SU-DHL-6 (cell line): ENCODE measurements at regions not wholly inside any gene's neighbourhood (a gene's known extent, or its start where the extent isn't known, plus 50 kb on each side); places are given as distances from the start of the nearest gene placed in this dataset.

ENCODE experiments used
- EZH2phosphoT487 ChIP-seq: fragments of 200-600 bp; sonication (generic), shearing (Covaris generic); conservative IDR thresholded peaks from 2 replicates; pipeline ENCODE4 v1.6.1; 2018; ENCODE audit warnings: mild to moderate bottlenecking, antibody characterized with exemption, low read length, moderate library complexity, mixed read lengths
- TF ChIP-seq, protein P1 (sequence below): fragments of 200-600 bp; sonication (generic); IDR thresholded peaks from one replicate; pipeline ENCODE4 v1.5.1; 2017; ENCODE audit warnings: antibody characterized with exemption, mild to moderate bottlenecking, low read length, moderate library complexity; ENCODE audit not compliant: insufficient read depth, poor library complexity, severe bottlenecking

GRCh38 chr10:128527711-128528110 lies 401.5 kb upstream of the MKI67 start:
- TF ChIP-seq, protein P1, sequence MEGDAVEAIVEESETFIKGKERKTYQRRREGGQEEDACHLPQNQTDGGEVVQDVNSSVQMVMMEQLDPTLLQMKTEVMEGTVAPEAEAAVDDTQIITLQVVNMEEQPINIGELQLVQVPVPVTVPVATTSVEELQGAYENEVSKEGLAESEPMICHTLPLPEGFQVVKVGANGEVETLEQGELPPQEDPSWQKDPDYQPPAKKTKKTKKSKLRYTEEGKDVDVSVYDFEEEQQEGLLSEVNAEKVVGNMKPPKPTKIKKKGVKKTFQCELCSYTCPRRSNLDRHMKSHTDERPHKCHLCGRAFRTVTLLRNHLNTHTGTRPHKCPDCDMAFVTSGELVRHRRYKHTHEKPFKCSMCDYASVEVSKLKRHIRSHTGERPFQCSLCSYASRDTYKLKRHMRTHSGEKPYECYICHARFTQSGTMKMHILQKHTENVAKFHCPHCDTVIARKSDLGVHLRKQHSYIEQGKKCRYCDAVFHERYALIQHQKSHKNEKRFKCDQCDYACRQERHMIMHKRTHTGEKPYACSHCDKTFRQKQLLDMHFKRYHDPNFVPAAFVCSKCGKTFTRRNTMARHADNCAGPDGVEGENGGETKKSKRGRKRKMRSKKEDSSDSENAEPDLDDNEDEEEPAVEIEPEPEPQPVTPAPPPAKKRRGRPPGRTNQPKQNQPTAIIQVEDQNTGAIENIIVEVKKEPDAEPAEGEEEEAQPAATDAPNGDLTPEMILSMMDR: no peak
- TF ChIP-seq EZH2phosphoT487: no peak
